ENCODE measurements at regions not wholly inside any gene's neighbourhood (a gene's known extent, or its start where the extent isn't known, plus 50 kb on each side); places are given as distances from the start of the nearest gene placed in this dataset.

- Mint-ChIP-seq H3K27me3 (ENCODE audit: low read depth in 2 of 2) (no peaks in the 10 kb centered on the region), H3K4me1 (no peaks in the 10 kb centered on the region), H3K4me3 (no peak overlapping the region), H3K27ac (no peak overlapping the region), H3K9me3 (peaks cover 6 to 17% of the 10 kb centered on the region in 2 donors), H3K36me3 (no peaks in the 10 kb centered on the region)
- no peaks in the 10 kb centered on the region for H3K4me1 ChIP-seq (ENCODE audit: control insufficient read depth, insufficient read depth, low read length)
- H3K27ac ChIP-seq (ENCODE audit: low read length), result no peak overlapping the region
- no peaks in the 10 kb centered on the region for H3K27me3 ChIP-seq (ENCODE audit: control insufficient read depth, insufficient read depth, low read length)
- H3K36me3 ChIP-seq (ENCODE audit: control insufficient read depth, insufficient read depth, low read length), result no peaks in the 10 kb centered on the region
- intact Hi-C loops (cut with micrococcal nuclease), result loop anchor here (2.0 kb wide), 1 partner anchor 27 kb away; no protein-coding TSS in a partner anchor
- no peak for ATAC-seq
- WGBS (ENCODE audit: insufficient coverage), result 42% methylated on average over 51 of the region's 51 CpGs
- no peak for DNase-seq
- H3K4me3 ChIP-seq (ENCODE audit: low read length), result no peak overlapping the region
- H3K9me3 ChIP-seq (ENCODE audit: control insufficient read depth, insufficient read depth, low read length), result no peaks in the 10 kb centered on the region
- TF ChIP-seq, protein P1, sequence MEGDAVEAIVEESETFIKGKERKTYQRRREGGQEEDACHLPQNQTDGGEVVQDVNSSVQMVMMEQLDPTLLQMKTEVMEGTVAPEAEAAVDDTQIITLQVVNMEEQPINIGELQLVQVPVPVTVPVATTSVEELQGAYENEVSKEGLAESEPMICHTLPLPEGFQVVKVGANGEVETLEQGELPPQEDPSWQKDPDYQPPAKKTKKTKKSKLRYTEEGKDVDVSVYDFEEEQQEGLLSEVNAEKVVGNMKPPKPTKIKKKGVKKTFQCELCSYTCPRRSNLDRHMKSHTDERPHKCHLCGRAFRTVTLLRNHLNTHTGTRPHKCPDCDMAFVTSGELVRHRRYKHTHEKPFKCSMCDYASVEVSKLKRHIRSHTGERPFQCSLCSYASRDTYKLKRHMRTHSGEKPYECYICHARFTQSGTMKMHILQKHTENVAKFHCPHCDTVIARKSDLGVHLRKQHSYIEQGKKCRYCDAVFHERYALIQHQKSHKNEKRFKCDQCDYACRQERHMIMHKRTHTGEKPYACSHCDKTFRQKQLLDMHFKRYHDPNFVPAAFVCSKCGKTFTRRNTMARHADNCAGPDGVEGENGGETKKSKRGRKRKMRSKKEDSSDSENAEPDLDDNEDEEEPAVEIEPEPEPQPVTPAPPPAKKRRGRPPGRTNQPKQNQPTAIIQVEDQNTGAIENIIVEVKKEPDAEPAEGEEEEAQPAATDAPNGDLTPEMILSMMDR (IDR thresholded peaks at IDR 0.05), result no peak
Measured at GRCh38 chr3:535566-536416, 339.2 kb downstream of the CHL1 start.

DNA sequence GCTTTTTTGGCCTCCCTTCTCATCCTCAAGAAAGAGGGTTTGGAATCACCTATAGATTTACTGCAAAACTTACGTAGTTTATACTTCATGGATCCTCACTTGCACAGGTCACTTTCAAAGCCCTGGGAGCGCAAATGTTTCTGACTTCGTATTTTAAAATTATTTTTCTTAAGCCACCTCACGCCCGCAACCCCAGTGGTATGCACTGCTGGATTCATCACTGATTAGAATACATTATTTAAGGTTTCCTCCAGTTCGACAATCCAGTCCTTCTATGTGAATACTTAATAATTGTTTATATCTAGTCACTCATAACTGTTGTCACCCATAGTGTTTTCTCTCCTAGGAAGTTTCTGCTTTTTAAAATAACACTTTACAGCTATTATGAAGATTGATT is 339.9 kb downstream of the CHL1 start:
- DNase-seq (no peak), ATAC-seq (no peak)
- no peaks in the 10 kb centered on the region for H3K27me3 Mint-ChIP-seq (ENCODE audit: low read depth in 2 of 2)
- TF ChIP-seq, protein P1 (IDR thresholded peaks at IDR 0.05), result no peak
- Histone ChIP-seq H3K4me1 (ENCODE audit: control insufficient read depth, insufficient read depth, low read length) (no peaks in the 10 kb centered on the region), H3K36me3 (ENCODE audit: control insufficient read depth, insufficient read depth, low read length) (no peaks in the 10 kb centered on the region), H3K27ac (ENCODE audit: low read length) (no peak overlapping the region), H3K4me3 (ENCODE audit: low read length) (no peak overlapping the region), H3K9me3 (ENCODE audit: control insufficient read depth, insufficient read depth, low read length) (no peaks in the 10 kb centered on the region), H3K27me3 (ENCODE audit: control insufficient read depth, insufficient read depth, low read length) (no peaks in the 10 kb centered on the region)
- H3K9me3 Mint-ChIP-seq, result peaks cover 4 to 19% of the 10 kb centered on the region in 2 donors
- H3K4me1 Mint-ChIP-seq, result no peaks in the 10 kb centered on the region
- intact Hi-C loops (cut with micrococcal nuclease), result no loop called here
- no peak overlapping the region for H3K27ac Mint-ChIP-seq
- no peak overlapping the region for H3K4me3 Mint-ChIP-seq
- H3K36me3 Mint-ChIP-seq, result no peaks in the 10 kb centered on the region
- 87% methylated on average over 5 of the region's 6 CpGs for WGBS (ENCODE audit: insufficient coverage)

GRCh38 chr3:541062-541801 is 344.7 kb downstream of the CHL1 start:
- no peaks in the 10 kb centered on the region for H3K27me3 ChIP-seq (ENCODE audit: control insufficient read depth, insufficient read depth, low read length)
- no peaks in the 10 kb centered on the region for H3K27me3 Mint-ChIP-seq (ENCODE audit: low read depth in 2 of 2)
- no peaks in the 10 kb centered on the region for H3K36me3 ChIP-seq (ENCODE audit: control insufficient read depth, insufficient read depth, low read length)
- DNase-seq, result no peak
- H3K9me3 Mint-ChIP-seq, result peaks cover 18 to 36% of the 10 kb centered on the region in 2 donors
- ATAC-seq, result no peak
- H3K4me1 ChIP-seq (ENCODE audit: control insufficient read depth, insufficient read depth, low read length), result no peaks in the 10 kb centered on the region
- WGBS (ENCODE audit: insufficient coverage), result 70% methylated on average over 10 of the region's 12 CpGs
- no peaks in the 10 kb centered on the region for H3K36me3 Mint-ChIP-seq
- H3K27ac ChIP-seq (ENCODE audit: low read length), result no peak overlapping the region
- no peak overlapping the region for H3K4me3 ChIP-seq (ENCODE audit: low read length)
- H3K4me1 Mint-ChIP-seq, result no peaks in the 10 kb centered on the region
- no peak overlapping the region for H3K27ac Mint-ChIP-seq
- intact Hi-C loops (cut with micrococcal nuclease), result no loop called here
- TF ChIP-seq, protein P1 (IDR thresholded peaks at IDR 0.05), result no peak
- H3K9me3 ChIP-seq (ENCODE audit: control insufficient read depth, insufficient read depth, low read length), result peaks cover 3% of the 10 kb centered on the region
- H3K4me3 Mint-ChIP-seq, result no peak overlapping the region

Data from natural killer cell (primary cell).